H1 (cell line): ENCODE measurements at regions not wholly inside any gene's neighbourhood (a gene's known extent, or its start where the extent isn't known, plus 50 kb on each side); places are given as distances from the start of the nearest gene placed in this dataset.

Experiments
- EGR1 ChIP-seq: IDR thresholded peaks from 2 replicates; pipeline ENCODE4 v1.6.1; 2011; ENCODE audit warnings: low read depth, low read length, borderline replicate concordance
- HDAC2 ChIP-seq, 2 experiments: fragments of 300-600 bp in 1 of 2; sonication (generic) in 1 of 2; IDR thresholded peaks; 2 replicates each; pipeline ENCODE4 v1.6.1; 2011 to 2012; ENCODE audit warnings: low read depth in 2 of 2, low read length in 2 of 2, mild to moderate bottlenecking in 2 of 2, moderate library complexity in 2 of 2, borderline replicate concordance in 1 of 2, inconsistent platforms in 1 of 2
- MAFK ChIP-seq: IDR thresholded peaks from 2 replicates; pipeline ENCODE4 v1.6.1; 2012; ENCODE audit warnings: low read depth, mild to moderate bottlenecking, improper control_type of control experiment, low read length
- POLR2A ChIP-seq, 2 experiments: IDR thresholded peaks; 1 replicate in 1 of 2; 2 replicates in 1 of 2; pipeline ENCODE4 v1.6.1; 2011; ENCODE audit warnings: low read depth in 2 of 2, low read length in 2 of 2, mild to moderate bottlenecking in 2 of 2; ENCODE audit errors: control extremely low read depth in 1 of 2
- TF ChIP-seq, protein P1 (sequence below), 3 experiments: IDR thresholded peaks; 1 replicate in 2 of 3; 2 replicates in 1 of 3; pipeline versions ENCODE4 v1.5.1 to v1.6.1; 2011; ENCODE audit warnings: low read length in 3 of 3, mild to moderate bottlenecking in 3 of 3, inconsistent platforms in 2 of 3, low read depth in 1 of 3, moderate library complexity in 1 of 3; ENCODE audit not compliant: insufficient read depth in 1 of 3; ENCODE audit errors: control extremely low read depth in 1 of 3

DNA sequence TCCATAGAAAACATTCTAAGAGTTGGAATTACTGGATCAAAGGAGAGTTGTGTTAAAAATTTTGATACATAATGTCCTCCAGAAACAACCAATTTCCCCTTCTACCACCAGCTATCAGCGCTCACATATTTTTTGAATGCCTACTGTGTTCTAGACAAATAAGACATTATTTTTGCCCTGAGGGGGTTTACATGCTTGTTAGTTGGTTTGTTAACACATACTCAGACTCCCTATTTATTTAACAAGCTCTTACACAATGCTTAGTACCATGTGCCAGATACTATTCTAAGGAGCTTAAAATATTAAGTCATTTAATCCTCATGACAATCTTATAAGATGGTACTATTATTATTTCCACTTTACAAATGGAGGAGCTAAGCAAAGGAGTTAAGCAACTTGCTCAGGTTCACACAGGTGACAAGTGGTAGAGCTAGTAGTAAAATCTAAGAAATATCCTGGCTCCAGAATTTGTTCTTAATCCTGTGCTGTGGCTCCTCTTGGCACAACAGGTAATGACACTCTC, 194.2 kb downstream of the UTP18 start:
- TF ChIP-seq MAFK (no peak), EGR1 (no peak), POLR2A (IDR thresholded peaks at IDR 0.05; ENCODE audit: control extremely low read depth in 1 of 2, low read depth in 2 of 2, low read length in 2 of 2) (no peak), HDAC2 (IDR thresholded peaks at IDR 0.05; ENCODE audit: borderline replicate concordance in 1 of 2, low read depth in 2 of 2, low read length in 2 of 2) (no peak)
- TF ChIP-seq, protein P1, sequence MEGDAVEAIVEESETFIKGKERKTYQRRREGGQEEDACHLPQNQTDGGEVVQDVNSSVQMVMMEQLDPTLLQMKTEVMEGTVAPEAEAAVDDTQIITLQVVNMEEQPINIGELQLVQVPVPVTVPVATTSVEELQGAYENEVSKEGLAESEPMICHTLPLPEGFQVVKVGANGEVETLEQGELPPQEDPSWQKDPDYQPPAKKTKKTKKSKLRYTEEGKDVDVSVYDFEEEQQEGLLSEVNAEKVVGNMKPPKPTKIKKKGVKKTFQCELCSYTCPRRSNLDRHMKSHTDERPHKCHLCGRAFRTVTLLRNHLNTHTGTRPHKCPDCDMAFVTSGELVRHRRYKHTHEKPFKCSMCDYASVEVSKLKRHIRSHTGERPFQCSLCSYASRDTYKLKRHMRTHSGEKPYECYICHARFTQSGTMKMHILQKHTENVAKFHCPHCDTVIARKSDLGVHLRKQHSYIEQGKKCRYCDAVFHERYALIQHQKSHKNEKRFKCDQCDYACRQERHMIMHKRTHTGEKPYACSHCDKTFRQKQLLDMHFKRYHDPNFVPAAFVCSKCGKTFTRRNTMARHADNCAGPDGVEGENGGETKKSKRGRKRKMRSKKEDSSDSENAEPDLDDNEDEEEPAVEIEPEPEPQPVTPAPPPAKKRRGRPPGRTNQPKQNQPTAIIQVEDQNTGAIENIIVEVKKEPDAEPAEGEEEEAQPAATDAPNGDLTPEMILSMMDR (IDR thresholded peaks at IDR 0.05; ENCODE audit: control extremely low read depth in 1 of 3, insufficient read depth in 1 of 3, low read depth in 1 of 3, low read length in 3 of 3), result no peak
